ENCODE measurements at regions not wholly inside any gene's neighbourhood (a gene's known extent, or its start where the extent isn't known, plus 50 kb on each side); places are given as distances from the start of the nearest gene placed in this dataset.

GRCh38 chr16:85557971-85558657 is 55.0 kb upstream of the GSE1 start:
- Histone ChIP-seq H3K27me3 (no peaks in the 10 kb centered on the region), H3K4me1 (peaks cover 10 to 32% (median 16%) of the 10 kb centered on the region in 3 donors), H3K9me3 (no peaks in the 10 kb centered on the region), H3K4me3 (peak overlapping the region; percentile 16 to 86 (median 70)), H3K27ac (peak overlapping the region; percentile 76 to 96 (median 91)), H3K36me3 (no peaks in the 10 kb centered on the region)
- no peak for TF ChIP-seq CTCF (IDR thresholded peaks at IDR 0.05)
- ATAC-seq (peak; percentile 40 to 58 (median 48)), DNase-seq (peak in 4 of 6 donors; percentile 41 to 59 (median 57)), FAIRE-seq (no peak)
- intact Hi-C loops (cut with DNase I), result no loop called here
- WGBS, 2 donors, result 2 to 4% methylated on average over 13 of the region's 13 CpGs

GRCh38 chr16:85560932-85561247 is 52.2 kb upstream of the GSE1 start:
- no peak for TF ChIP-seq CTCF (IDR thresholded peaks at IDR 0.05)
- H3K27me3 ChIP-seq, result no peaks in the 10 kb centered on the region
- FAIRE-seq, result no peak
- peaks cover 10 to 41% (median 16%) of the 10 kb centered on the region in 3 donors for H3K4me1 ChIP-seq
- no peak for ATAC-seq
- WGBS, 2 donors, result 73 to 80% methylated on average over 7 of the region's 7 CpGs
- no peaks in the 10 kb centered on the region for H3K9me3 ChIP-seq
- DNase-seq, result no peak
- intact Hi-C loops (cut with DNase I), result loop anchor here in 1 of 3 donors (5.0 kb wide), 1 partner anchor 139 kb away; no protein-coding TSS in a partner anchor
- H3K36me3 ChIP-seq, result no peaks in the 10 kb centered on the region
- H3K4me3 ChIP-seq, result no peak overlapping the region
- no peak overlapping the region for H3K27ac ChIP-seq

GRCh38 chr16:85561248-85562092 is 51.7 kb upstream of the GSE1 start:
- intact Hi-C loops (cut with DNase I), result loop anchor here in 1 of 3 donors (5.0 kb wide), 1 partner anchor 139 kb away; no protein-coding TSS in a partner anchor
- FAIRE-seq (no peak), DNase-seq (peak in 1 of 6 donors; percentile 66), ATAC-seq (no peak)
- peaks cover 10 to 41% (median 16%) of the 10 kb centered on the region in 3 donors for H3K4me1 ChIP-seq
- 58 to 64% methylated on average over 24 of the region's 24 CpGs for WGBS, 2 donors
- no peaks in the 10 kb centered on the region for H3K9me3 ChIP-seq
- no peak overlapping the region for H3K4me3 ChIP-seq
- H3K27me3 ChIP-seq, result no peaks in the 10 kb centered on the region
- no peak for TF ChIP-seq CTCF (IDR thresholded peaks at IDR 0.05)
- H3K27ac ChIP-seq, result no peak overlapping the region
- H3K36me3 ChIP-seq, result no peaks in the 10 kb centered on the region

GRCh38 chr16:85562093-85562786 is 50.9 kb upstream of the GSE1 start:
- intact Hi-C loops (cut with DNase I), result loop anchor here in 1 of 3 donors (5.0 kb wide), 1 partner anchor 140 kb away; no protein-coding TSS in a partner anchor
- H3K27ac ChIP-seq, result no peak overlapping the region

More at GRCh38 chr16:85562093-85562786, 50.9 kb upstream of the GSE1 start:
- Histone ChIP-seq H3K4me1 (peaks cover 10 to 41% (median 16%) of the 10 kb centered on the region in 3 donors), H3K9me3 (no peaks in the 10 kb centered on the region), H3K36me3 (no peaks in the 10 kb centered on the region), H3K27me3 (no peaks in the 10 kb centered on the region), H3K4me3 (no peak overlapping the region)
- TF ChIP-seq CTCF (IDR thresholded peaks at IDR 0.05), result no peak
- 67 to 75% methylated on average over 19 of the region's 19 CpGs for WGBS, 2 donors
- no peak for ATAC-seq
- no peak for FAIRE-seq
- DNase-seq, result peak in 1 of 6 donors; percentile 57

All from pancreas (tissue), 10 donors.